HEK293 (cell line): ENCODE measurements at regions not wholly inside any gene's neighbourhood (a gene's known extent, or its start where the extent isn't known, plus 50 kb on each side); places are given as distances from the start of the nearest gene placed in this dataset.

Experiments
- CTCF ChIA-PET: fragments of 350-600 bp; formaldehyde crosslinking; extraction: SDS; loops from one replicate; lab custom pipeline; 2021; ENCODE audit warnings: antibody characterized with exemption; lab: Yijun Ruan, JAX
- POLR2A ChIA-PET: fragments of 300-600 bp; formaldehyde crosslinking; extraction: SDS; loops from one replicate; lab custom pipeline; 2020; ENCODE audit warnings: antibody characterized with exemption, inconsistent platforms; lab: Yijun Ruan, JAX
- H3K27ac ChIP-seq: fragments of 200-500 bp; sonication (Bioruptor generic); 2 replicates; pipeline ENCODE4 v1.5.1; 2014; ENCODE audit warnings: low read depth, low read length, control low read depth, inconsistent platforms; ENCODE audit errors: extremely low read depth
- H3K36me3 ChIP-seq, 2 experiments: fragments of 200-500 bp in 1 of 2; sonication (Bioruptor generic) in 1 of 2; 1 replicate in 1 of 2; 2 replicates in 1 of 2; pipeline ENCODE4 v1.5.1; 2014 to 2017; ENCODE audit warnings: inconsistent platforms in 2 of 2, low read length in 2 of 2; ENCODE audit not compliant: control insufficient read depth in 2 of 2, insufficient read depth in 1 of 2
- H3K4me1 ChIP-seq: fragments of 200-500 bp; sonication (Bioruptor generic); 2 replicates; pipeline ENCODE4 v1.5.1; 2014; ENCODE audit warnings: mild to moderate bottlenecking, low read length, inconsistent platforms; ENCODE audit not compliant: control insufficient read depth, insufficient read depth
- H3K4me3 ChIP-seq: 2 replicates; pipeline ENCODE4 v1.5.1; 2011; ENCODE audit warnings: low read depth, mild to moderate bottlenecking, control low read depth, low read length, moderate library complexity
- H3K9me3 ChIP-seq: fragments of 200-500 bp; sonication (Bioruptor generic); 2 replicates; pipeline ENCODE4 v1.5.1; 2014; ENCODE audit warnings: low read depth, low read length, inconsistent platforms; ENCODE audit not compliant: control insufficient read depth, insufficient read depth
- SALL2 ChIP-seq: fragments of 450-650 bp; formaldehyde crosslinking; IDR thresholded peaks from 2 replicates; pipeline ENCODE4 v1.5.0; 2017; ENCODE audit warnings: missing biosample characterization, mild to moderate bottlenecking, missing genetic modification characterization, borderline replicate concordance
- SP2 ChIP-seq: fragments of 450-650 bp; formaldehyde crosslinking; IDR thresholded peaks from 2 replicates; pipeline ENCODE4 v1.5.1; 2016; ENCODE audit warnings: missing biosample characterization, missing genetic modification characterization
- ZNF416 ChIP-seq: fragments of 450-650 bp; formaldehyde crosslinking; IDR thresholded peaks from 2 replicates; pipeline ENCODE4 v1.5.1; 2016; ENCODE audit warnings: missing biosample characterization, missing genetic modification characterization
- ZNF677 ChIP-seq: fragments of 450-650 bp; IDR thresholded peaks from 2 replicates; pipeline ENCODE4 v1.5.0; 2018; ENCODE audit warnings: missing biosample characterization, mild to moderate bottlenecking, missing genetic modification characterization, moderate library complexity
- ZNF776 ChIP-seq: fragments of 450-650 bp; formaldehyde crosslinking; IDR thresholded peaks from 2 replicates; pipeline ENCODE4 v1.5.0; 2017; ENCODE audit warnings: missing biosample characterization, missing genetic modification characterization, borderline replicate concordance
- TF ChIP-seq, protein P1 (sequence below): fragments of 450-650 bp; formaldehyde crosslinking; IDR thresholded peaks from 2 replicates; pipeline ENCODE4 v1.5.1; 2016; ENCODE audit warnings: missing biosample characterization, missing genetic modification characterization
- TF ChIP-seq, protein P2 (sequence below): fragments of 450-650 bp; formaldehyde crosslinking; IDR thresholded peaks from 2 replicates; pipeline ENCODE4 v1.5.1; 2016; ENCODE audit warnings: missing biosample characterization, missing genetic modification characterization
- TF ChIP-seq, protein P3 (sequence below): fragments of 450-650 bp; formaldehyde crosslinking; IDR thresholded peaks from 2 replicates; pipeline ENCODE4 v1.5.1; 2016; ENCODE audit warnings: missing biosample characterization, missing genetic modification characterization
- TF ChIP-seq, protein P4 (sequence below): fragments of 450-650 bp; formaldehyde crosslinking; IDR thresholded peaks from 2 replicates; pipeline ENCODE4 v1.5.1; 2016; ENCODE audit warnings: missing biosample characterization, missing genetic modification characterization
- TF ChIP-seq, protein P5 (sequence below): fragments of 450-650 bp; formaldehyde crosslinking; IDR thresholded peaks from 2 replicates; pipeline ENCODE4 v1.5.1; 2016; ENCODE audit warnings: missing biosample characterization, missing genetic modification characterization
- TF ChIP-seq, protein P6 (sequence below): fragments of 450-650 bp; formaldehyde crosslinking; IDR thresholded peaks from 2 replicates; pipeline ENCODE4 v1.5.1; 2016; ENCODE audit warnings: missing biosample characterization, missing genetic modification characterization, borderline replicate concordance
- TF ChIP-seq, protein P7 (sequence below): fragments of 450-650 bp; formaldehyde crosslinking; IDR thresholded peaks from 2 replicates; pipeline ENCODE4 v1.5.1; 2016; ENCODE audit warnings: missing biosample characterization, missing genetic modification characterization

DNA sequence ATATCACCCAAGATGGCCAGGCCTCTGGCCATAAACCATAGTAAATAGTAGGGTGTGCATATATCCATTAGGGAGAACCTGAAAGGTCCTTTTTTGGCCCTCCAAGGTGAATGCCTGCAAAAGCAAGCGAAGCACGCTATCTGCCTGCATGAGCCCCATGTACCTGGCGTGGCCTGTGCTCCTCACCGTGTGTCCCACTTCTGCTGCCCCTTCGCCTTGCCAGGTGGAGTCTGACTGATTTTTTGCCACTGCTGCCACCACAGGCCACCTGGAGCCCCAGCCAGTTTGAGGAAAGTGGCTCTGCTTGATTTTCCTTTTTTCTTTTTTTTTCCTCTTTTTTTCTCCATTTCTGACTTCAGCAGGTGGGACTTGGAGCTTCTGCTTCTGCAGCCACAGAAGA lies 139.7 kb downstream of the SNRPN start:
- CTCF ChIA-PET: no interaction called here

More for the DNA sequence above, 139.7 kb downstream of the SNRPN start:
- no peak overlapping the region for H3K4me3 ChIP-seq
- H3K36me3 ChIP-seq: no peaks in the 10 kb centered on the region
- TF ChIP-seq, protein P1, sequence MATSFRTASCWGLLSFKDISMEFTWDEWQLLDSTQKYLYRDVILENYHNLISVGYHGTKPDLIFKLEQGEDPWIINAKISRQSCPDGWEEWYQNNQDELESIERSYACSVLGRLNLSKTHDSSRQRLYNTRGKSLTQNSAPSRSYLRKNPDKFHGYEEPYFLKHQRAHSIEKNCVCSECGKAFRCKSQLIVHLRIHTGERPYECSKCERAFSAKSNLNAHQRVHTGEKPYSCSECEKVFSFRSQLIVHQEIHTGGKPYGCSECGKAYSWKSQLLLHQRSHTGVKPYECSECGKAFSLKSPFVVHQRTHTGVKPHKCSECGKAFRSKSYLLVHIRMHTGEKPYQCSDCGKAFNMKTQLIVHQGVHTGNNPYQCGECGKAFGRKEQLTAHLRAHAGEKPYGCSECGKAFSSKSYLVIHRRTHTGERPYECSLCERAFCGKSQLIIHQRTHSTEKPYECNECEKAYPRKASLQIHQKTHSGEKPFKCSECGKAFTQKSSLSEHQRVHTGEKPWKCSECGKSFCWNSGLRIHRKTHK (tag by site-specific recombination): no peak
- TF ChIP-seq SP2 (tag by site-specific recombination) (no peak), ZNF677 (no peak), SALL2 (tag by site-specific recombination) (no peak), ZNF416 (no peak), ZNF776 (tag by site-specific recombination) (no peak)
- TF ChIP-seq, protein P2, sequence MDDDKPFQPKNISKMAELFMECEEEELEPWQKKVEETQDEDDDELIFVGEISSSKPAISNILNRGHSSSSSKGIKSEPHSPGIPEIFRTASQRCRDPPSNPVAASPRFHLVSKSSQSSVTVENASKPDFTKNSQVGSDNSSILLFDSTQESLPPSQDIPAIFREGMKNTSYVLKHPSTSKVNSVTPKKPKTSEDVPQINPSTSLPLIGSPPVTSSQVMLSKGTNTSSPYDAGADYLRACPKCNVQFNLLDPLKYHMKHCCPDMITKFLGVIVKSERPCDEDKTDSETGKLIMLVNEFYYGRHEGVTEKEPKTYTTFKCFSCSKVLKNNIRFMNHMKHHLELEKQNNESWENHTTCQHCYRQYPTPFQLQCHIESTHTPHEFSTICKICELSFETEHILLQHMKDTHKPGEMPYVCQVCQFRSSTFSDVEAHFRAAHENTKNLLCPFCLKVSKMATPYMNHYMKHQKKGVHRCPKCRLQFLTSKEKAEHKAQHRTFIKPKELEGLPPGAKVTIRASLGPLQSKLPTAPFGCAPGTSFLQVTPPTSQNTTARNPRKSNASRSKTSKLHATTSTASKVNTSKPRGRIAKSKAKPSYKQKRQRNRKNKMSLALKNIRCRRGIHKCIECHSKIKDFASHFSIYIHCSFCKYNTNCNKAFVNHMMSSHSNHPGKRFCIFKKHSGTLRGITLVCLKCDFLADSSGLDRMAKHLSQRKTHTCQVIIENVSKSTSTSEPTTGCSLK (tag by site-specific recombination): no peak
- TF ChIP-seq, protein P3, sequence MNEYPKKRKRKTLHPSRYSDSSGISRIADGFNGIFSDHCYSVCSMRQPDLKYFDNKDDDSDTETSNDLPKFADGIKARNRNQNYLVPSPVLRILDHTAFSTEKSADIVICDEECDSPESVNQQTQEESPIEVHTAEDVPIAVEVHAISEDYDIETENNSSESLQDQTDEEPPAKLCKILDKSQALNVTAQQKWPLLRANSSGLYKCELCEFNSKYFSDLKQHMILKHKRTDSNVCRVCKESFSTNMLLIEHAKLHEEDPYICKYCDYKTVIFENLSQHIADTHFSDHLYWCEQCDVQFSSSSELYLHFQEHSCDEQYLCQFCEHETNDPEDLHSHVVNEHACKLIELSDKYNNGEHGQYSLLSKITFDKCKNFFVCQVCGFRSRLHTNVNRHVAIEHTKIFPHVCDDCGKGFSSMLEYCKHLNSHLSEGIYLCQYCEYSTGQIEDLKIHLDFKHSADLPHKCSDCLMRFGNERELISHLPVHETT (tag by site-specific recombination): no peak
- TF ChIP-seq, protein P4, sequence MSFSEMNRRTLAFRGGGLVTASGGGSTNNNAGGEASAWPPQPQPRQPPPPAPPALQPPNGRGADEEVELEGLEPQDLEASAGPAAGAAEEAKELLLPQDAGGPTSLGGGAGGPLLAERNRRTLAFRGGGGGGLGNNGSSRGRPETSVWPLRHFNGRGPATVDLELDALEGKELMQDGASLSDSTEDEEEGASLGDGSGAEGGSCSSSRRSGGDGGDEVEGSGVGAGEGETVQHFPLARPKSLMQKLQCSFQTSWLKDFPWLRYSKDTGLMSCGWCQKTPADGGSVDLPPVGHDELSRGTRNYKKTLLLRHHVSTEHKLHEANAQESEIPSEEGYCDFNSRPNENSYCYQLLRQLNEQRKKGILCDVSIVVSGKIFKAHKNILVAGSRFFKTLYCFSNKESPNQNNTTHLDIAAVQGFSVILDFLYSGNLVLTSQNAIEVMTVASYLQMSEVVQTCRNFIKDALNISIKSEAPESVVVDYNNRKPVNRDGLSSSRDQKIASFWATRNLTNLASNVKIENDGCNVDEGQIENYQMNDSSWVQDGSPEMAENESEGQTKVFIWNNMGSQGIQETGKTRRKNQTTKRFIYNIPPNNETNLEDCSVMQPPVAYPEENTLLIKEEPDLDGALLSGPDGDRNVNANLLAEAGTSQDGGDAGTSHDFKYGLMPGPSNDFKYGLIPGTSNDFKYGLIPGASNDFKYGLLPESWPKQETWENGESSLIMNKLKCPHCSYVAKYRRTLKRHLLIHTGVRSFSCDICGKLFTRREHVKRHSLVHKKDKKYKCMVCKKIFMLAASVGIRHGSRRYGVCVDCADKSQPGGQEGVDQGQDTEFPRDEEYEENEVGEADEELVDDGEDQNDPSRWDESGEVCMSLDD (tag by site-specific recombination): no peak
- TF ChIP-seq, protein P5, sequence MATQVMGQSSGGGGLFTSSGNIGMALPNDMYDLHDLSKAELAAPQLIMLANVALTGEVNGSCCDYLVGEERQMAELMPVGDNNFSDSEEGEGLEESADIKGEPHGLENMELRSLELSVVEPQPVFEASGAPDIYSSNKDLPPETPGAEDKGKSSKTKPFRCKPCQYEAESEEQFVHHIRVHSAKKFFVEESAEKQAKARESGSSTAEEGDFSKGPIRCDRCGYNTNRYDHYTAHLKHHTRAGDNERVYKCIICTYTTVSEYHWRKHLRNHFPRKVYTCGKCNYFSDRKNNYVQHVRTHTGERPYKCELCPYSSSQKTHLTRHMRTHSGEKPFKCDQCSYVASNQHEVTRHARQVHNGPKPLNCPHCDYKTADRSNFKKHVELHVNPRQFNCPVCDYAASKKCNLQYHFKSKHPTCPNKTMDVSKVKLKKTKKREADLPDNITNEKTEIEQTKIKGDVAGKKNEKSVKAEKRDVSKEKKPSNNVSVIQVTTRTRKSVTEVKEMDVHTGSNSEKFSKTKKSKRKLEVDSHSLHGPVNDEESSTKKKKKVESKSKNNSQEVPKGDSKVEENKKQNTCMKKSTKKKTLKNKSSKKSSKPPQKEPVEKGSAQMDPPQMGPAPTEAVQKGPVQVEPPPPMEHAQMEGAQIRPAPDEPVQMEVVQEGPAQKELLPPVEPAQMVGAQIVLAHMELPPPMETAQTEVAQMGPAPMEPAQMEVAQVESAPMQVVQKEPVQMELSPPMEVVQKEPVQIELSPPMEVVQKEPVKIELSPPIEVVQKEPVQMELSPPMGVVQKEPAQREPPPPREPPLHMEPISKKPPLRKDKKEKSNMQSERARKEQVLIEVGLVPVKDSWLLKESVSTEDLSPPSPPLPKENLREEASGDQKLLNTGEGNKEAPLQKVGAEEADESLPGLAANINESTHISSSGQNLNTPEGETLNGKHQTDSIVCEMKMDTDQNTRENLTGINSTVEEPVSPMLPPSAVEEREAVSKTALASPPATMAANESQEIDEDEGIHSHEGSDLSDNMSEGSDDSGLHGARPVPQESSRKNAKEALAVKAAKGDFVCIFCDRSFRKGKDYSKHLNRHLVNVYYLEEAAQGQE (tag by site-specific recombination): no peak
- TF ChIP-seq, protein P6, sequence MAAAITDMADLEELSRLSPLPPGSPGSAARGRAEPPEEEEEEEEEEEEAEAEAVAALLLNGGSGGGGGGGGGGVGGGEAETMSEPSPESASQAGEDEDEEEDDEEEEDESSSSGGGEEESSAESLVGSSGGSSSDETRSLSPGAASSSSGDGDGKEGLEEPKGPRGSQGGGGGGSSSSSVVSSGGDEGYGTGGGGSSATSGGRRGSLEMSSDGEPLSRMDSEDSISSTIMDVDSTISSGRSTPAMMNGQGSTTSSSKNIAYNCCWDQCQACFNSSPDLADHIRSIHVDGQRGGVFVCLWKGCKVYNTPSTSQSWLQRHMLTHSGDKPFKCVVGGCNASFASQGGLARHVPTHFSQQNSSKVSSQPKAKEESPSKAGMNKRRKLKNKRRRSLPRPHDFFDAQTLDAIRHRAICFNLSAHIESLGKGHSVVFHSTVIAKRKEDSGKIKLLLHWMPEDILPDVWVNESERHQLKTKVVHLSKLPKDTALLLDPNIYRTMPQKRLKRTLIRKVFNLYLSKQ (tag by site-specific recombination): no peak
- TF ChIP-seq, protein P7, sequence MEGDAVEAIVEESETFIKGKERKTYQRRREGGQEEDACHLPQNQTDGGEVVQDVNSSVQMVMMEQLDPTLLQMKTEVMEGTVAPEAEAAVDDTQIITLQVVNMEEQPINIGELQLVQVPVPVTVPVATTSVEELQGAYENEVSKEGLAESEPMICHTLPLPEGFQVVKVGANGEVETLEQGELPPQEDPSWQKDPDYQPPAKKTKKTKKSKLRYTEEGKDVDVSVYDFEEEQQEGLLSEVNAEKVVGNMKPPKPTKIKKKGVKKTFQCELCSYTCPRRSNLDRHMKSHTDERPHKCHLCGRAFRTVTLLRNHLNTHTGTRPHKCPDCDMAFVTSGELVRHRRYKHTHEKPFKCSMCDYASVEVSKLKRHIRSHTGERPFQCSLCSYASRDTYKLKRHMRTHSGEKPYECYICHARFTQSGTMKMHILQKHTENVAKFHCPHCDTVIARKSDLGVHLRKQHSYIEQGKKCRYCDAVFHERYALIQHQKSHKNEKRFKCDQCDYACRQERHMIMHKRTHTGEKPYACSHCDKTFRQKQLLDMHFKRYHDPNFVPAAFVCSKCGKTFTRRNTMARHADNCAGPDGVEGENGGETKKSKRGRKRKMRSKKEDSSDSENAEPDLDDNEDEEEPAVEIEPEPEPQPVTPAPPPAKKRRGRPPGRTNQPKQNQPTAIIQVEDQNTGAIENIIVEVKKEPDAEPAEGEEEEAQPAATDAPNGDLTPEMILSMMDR (tag by site-specific recombination): no peak
- no peaks in the 10 kb centered on the region for H3K4me1 ChIP-seq
- POLR2A ChIA-PET: no interaction called here
- no peak overlapping the region for H3K27ac ChIP-seq
- no peaks in the 10 kb centered on the region for H3K9me3 ChIP-seq
